A549 (cell line): ENCODE measurements at regions not wholly inside any gene's neighbourhood (a gene's known extent, or its start where the extent isn't known, plus 50 kb on each side); places are given as distances from the start of the nearest gene placed in this dataset.

Experiments
- POLR2A ChIP-seq: IDR thresholded peaks from 2 replicates; pipeline ENCODE4 v1.6.1; 2012; ENCODE audit warnings: mild to moderate bottlenecking, low read length
- RAD21 ChIP-seq, 2 experiments: fragments of >200 bp in 1 of 2; sonication (Bioruptor Twin) in 1 of 2; formaldehyde crosslinking in 1 of 2; IDR thresholded peaks in 1 of 2; conservative IDR thresholded peaks in 1 of 2; 2 replicates in 1 of 2; 3 replicates in 1 of 2; pipeline ENCODE4 v1.6.1; 2012 to 2018; ENCODE audit warnings: inconsistent platforms in 1 of 2
- RCOR1 ChIP-seq: fragments of 150-350 bp; IDR thresholded peaks from 2 replicates; pipeline ENCODE4 v1.6.1; 2014; ENCODE audit warnings: antibody characterized with exemption, low read length, low read depth
- TF ChIP-seq, protein P1 (sequence below): fragments of >200 bp; sonication (Bioruptor Twin); formaldehyde crosslinking; IDR thresholded peaks from 3 replicates; pipeline ENCODE4 v1.5.1; 2016
- TF ChIP-seq, protein P2 (sequence below): IDR thresholded peaks from 2 replicates; pipeline ENCODE4 v1.6.1; 2012; ENCODE audit warnings: low read depth, borderline replicate concordance

DNA sequence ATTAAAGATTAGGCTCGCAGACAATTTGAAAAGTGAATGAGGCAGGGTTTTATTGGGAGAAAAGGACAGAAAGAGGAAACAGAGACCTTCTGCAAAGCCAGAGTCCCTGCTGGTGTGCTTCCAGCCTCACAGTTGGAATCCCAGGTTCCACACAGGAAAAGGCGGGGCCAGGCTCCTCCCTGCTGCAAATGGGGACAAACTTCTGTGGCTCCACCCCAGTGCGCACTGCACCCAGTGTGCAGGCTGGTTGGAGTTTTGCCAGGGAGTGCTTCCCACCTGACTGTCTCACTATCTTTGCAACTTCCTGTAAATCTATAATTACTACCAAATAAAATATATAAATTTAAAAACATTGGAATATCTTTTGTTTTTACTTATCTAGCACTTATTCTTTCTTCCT lies 386.0 kb upstream of the GRIN3A start:
- TF ChIP-seq, protein P1, sequence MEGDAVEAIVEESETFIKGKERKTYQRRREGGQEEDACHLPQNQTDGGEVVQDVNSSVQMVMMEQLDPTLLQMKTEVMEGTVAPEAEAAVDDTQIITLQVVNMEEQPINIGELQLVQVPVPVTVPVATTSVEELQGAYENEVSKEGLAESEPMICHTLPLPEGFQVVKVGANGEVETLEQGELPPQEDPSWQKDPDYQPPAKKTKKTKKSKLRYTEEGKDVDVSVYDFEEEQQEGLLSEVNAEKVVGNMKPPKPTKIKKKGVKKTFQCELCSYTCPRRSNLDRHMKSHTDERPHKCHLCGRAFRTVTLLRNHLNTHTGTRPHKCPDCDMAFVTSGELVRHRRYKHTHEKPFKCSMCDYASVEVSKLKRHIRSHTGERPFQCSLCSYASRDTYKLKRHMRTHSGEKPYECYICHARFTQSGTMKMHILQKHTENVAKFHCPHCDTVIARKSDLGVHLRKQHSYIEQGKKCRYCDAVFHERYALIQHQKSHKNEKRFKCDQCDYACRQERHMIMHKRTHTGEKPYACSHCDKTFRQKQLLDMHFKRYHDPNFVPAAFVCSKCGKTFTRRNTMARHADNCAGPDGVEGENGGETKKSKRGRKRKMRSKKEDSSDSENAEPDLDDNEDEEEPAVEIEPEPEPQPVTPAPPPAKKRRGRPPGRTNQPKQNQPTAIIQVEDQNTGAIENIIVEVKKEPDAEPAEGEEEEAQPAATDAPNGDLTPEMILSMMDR = no peak
- TF ChIP-seq RCOR1 (no peak), POLR2A (no peak), RAD21 (conservative IDR thresholded peaks at IDR 0.05 in 1 of 2, IDR thresholded peaks at IDR 0.05 in 1 of 2) (no peak)
- TF ChIP-seq, protein P2, sequence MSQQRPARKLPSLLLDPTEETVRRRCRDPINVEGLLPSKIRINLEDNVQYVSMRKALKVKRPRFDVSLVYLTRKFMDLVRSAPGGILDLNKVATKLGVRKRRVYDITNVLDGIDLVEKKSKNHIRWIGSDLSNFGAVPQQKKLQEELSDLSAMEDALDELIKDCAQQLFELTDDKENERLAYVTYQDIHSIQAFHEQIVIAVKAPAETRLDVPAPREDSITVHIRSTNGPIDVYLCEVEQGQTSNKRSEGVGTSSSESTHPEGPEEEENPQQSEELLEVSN = no peak
